Medulla oblongata (tissue), 1 donor: ENCODE measurements at regions not wholly inside any gene's neighbourhood (a gene's known extent, or its start where the extent isn't known, plus 50 kb on each side); places are given as distances from the start of the nearest gene placed in this dataset.
A peak's percentile ranks its signal among the peaks of the same experiment; 100 is the strongest.

Source experiments
- DNase-seq: peaks from one replicate; pipeline ENCODE4 v3.0.0-alpha.2; 2015; ENCODE audit errors: extremely low spot score

DNA sequence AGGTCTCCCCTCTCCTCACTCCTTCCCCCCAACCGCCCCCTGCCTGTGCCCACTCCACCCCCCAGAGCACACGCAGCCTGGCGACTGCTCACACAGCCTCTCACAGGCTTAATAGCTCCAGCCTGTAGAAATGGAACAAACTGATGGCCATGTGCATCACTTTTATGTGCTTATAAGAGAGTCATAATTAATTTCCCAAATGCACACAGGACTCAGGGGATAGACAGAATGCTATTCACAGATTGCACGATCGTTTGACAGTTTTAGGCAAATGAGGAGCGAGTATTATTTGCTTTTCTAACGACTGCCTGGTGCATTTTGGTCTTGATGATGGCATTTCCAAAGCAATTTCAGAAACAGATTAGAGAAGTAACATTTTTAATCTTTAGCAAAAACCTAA is 97.7 kb upstream of the VSTM2B start:
- DNase-seq, result no peak

DNA sequence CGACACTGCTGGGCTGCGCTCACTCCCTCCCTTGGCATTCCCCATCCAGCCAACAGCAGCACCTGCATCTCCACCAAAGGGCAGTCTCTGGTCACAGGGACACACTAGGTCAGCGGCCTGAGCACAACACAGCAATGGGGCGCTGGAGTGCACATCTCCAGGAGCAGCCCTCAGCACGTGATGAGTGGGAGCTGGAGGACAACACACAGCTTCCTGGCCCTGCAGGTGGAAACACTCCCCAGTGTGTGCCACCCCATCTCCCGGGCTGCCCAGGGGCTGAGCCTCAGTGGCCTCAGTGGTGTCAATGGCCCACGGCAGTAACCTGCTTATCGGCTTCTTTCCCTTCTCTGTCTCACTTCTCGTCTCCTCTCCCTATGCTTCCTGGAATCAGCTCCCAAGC is 96.8 kb upstream of the VSTM2B start:
- DNase-seq, result no peak

DNA sequence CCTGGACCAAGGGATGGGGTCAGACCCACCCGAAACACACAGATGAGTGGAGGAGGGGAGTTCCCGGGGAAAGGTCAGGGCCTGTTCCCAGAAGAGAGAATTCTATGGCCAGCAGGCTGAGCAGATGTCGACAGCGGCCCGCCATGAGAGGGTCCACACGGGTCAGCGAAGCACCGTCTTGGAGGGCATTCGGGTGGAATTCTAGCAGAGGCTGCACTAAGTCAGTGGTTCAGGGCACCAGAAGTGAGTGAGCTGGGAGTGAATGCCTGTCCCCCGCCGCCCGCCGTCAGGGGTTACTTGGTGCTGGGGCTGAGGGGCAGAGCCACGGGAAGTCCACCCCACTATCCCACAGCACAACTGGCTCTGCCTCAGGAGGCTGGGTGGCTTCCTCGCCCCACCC is 96.2 kb upstream of the VSTM2B start:
- no peak for DNase-seq

DNA sequence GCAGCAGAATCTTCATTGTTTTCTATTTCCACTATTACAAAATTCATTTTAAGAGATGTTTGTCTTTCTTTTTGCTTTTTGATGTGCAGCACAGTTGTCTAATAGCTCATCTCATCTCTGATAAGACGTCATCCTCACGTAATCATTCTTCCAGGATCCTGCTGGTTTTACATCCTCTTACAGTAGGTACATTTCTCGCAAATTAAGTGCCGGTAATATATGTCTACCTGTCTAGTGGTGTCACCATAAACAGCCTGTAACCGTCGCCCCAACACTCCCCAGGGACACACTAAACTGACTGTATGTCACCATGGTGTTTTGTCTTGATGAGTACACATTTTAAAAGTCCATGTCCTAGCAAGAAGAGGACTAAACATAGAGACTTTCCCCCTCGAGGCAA is 94.5 kb upstream of the VSTM2B start:
- DNase-seq, result no peak

DNA sequence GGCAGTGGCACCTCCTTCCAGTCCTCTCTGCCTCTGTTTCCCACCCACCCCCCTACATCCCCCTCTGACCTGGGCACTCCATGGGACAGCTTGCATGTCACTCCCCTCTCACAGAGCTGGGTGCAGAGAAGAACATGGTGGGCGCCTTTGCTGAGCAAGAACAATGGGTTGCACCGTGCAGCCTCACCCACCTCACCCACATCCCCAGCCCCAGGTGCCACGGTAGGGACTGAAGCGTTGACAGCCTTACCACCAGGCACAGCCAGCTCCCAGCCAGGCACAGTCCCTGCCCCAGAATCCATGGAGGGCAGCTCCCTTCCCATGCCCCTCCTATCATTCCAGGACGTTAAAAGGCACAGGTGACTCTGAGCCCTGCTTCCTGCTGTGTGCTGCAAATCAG is 93.1 kb upstream of the VSTM2B start:
- no peak for DNase-seq

DNA sequence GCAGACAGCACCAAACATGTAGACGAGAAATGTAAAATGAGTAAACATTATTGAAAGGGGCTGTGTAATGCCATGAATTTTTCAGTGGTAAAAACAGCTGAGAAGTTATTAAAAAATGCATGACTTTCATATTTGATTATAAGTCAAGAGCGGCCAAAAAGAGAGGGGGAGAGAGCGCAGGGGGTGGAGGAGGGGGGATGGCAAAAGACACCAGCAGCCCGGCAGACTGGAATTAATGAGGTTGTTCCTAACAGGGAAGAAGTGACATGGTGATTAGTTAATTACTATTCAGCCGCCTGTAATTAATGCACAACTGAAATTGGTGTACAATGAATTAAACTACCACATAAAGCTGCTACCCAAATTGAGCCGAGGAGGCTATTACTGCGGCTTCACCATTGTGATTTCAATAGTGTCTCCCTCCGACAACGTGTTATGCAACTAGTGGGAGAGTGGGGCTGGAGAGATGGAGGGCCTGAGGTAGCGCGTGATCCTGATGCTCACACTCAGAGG is 89.1 kb upstream of the VSTM2B start:
- no peak for DNase-seq

DNA sequence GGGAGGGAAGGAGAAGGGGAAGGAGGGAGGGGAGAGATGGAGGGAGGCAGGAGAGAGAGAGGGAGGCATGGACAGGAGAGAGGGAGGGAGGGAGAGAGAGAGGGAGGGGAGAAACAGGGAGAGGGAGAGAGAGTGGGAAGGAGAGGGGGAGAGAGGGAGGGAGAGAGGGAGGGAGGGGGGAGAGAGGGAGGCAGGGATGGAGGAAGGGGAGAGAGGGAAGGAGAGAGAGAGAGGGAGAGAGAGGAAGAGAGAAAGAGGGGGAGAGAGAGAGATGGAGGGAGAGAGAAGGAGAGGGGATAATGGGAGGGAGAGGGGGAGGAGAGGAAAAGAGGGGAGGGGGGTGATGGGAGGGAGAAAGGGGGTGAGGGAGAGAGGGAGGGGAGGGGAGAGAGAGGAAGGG is 86.8 kb upstream of the VSTM2B start:
- DNase-seq, result no peak

- no peak for DNase-seq
These were observed 85.9 kb upstream of the VSTM2B start for GRCh38 chr19:29439688-29440550.

GRCh38 chr19:29442094-29442493 is 83.7 kb upstream of the VSTM2B start:
- DNase-seq, result no peak

DNA sequence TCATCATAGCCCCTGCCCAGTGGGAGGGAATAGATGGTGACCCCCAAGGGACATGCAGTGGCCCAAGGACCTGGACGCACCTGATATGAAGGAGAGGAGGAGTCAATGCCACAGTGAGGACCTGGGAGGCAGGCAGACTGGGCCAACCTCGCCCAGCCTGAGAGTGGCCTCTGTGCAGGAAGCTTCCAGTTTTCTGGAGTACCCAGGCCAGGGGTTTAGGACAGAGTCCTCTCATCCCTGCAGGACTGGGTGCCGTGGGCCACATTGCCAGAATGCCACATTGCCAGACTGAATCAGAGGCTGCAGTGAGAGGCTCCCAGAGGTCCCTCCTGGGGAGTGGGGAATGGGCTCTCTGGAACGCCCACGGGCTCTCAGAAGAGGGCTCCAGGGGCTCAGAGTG is 82.9 kb upstream of the VSTM2B start:
- DNase-seq, result no peak

DNA sequence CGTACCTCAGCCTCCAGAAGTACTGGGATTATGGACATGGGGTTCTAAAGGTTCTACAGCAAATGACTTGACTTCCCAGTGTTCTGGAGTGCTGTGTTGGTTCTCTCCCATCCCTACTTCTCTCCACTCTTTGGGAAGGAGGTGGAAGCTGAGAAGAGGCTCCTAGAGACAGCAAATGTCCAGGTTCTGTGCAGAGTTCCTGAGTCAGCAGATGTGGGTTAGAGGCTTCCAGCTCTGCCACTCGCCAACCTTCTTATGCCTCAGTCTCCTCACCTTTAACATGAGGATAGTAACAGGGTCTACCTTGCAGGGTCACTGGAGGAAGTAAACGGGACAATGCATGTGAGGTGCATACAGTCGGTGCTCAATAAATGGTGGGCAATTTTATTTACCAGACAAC is 80.5 kb upstream of the VSTM2B start:
- DNase-seq, result no peak

DNA sequence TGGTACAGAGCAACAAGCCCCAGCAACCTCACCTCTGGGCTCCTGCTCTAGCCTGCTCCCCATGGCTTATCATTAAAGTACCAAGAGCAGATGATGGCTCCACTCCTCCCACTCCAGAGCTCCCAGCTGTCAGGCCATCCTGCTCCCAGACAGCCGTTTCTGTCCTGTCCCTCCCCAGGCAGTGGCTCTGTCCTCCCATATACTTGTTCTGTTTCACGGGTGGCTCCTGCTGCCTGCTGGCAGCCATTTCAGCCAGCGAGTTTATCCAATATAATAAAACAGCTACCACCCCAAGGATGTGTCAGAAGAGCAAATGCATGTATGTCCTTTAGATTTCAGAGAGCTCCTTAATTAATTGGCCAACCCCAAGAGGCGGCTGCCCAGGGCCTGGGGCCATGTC is 79.4 kb upstream of the VSTM2B start:
- no peak for DNase-seq

GRCh38 chr19:29448046-29448445 is 77.7 kb upstream of the VSTM2B start:
- no peak for DNase-seq

DNA sequence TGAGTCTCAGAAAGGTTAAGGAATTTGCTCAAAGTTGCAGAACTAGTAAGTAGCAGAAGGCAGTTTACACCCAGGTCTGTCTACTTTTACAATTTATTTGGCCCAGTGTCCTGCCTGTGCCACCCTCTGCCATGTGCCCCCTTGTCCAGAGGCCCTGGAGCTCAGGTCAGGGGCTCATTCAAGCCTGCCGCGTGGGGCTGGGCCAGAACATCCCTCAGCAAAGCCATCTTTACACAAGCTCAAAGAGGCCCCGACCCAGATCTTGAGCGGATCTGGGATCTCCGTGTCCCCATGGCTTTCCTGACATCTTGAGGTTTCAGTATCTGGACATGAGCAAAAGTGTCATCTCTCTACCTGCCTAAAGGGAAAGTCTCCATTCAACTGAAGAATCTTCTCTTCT is 76.4 kb upstream of the VSTM2B start:
- no peak for DNase-seq

- no peak for DNase-seq
These were observed 75.5 kb upstream of the VSTM2B start for GRCh38 chr19:29450306-29450705.

DNA sequence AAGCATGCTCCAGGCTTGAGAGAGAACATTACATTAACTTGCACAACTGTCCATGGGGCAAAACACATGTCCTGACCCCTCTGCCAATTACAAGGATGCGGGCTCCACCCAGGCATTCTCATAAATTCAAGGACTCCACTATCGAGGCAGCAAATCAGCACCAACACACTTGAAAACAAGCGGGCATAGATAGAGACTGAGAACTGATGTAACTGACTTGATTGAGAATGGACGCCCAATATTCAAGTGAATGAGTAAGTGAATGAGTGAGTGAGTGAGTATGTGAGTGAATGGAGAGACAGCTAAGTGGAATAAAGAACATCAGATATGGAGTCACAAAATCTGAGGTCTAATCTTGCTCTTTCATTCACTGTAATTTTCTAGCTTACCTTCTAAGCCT is 75.0 kb upstream of the VSTM2B start:
- no peak for DNase-seq

DNA sequence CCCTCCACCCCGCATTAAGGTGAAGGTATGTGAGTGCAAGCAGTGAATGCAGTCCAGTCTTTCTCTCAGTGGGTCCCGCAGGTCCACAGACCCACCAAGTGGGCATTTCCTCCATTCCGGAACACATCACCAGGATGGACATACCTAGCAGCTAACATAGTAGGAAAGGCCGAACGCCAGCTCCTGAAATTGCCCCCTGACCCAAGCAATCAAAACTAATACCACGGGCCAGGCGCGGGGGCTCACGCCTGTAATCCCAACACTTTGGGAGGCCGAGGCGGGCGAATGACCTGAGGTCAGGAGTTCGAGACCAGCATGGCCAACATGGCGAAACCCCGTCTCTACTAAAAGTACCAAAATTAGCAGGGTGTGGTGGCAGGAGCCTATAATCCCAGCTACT is 71.7 kb upstream of the VSTM2B start:
- DNase-seq, result no peak

DNA sequence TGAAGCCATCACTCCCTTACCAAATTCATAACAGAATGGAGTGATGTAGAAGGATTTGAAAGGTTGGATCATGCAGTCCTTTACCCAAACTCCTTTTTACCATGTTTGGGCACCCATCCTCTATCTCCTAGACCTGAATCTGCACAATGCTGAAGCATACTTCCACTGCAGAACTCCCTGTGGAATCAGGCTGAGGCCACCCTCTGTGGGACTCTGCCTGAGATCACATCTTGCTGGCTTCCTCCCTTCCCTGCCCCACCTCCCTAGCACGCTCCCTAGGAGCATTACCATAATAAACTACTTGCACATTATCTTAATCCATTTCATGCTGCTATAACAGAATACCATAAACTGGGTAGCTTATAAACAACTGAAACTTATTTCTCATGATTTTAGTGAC is 68.4 kb upstream of the VSTM2B start:
- no peak for DNase-seq

GRCh38 chr19:29467824-29468401 is 57.9 kb upstream of the VSTM2B start:
- DNase-seq, result peak; percentile 75

- no peak for DNase-seq
These were observed 50.3 kb upstream of the VSTM2B start for GRCh38 chr19:29475469-29475868.
